Esophagus muscularis mucosa (tissue), 4 donors: ENCODE measurements at regions not wholly inside any gene's neighbourhood (a gene's known extent, or its start where the extent isn't known, plus 50 kb on each side); places are given as distances from the start of the nearest gene placed in this dataset.

Experiments
- DNase-seq: peaks from one replicate; pipeline ENCODE4 v3.0.0-alpha.2; 2017; ENCODE audit errors: extremely low spot score
- H3K27ac ChIP-seq, 4 donors: fragments of 200-600 bp; sonication (generic); replicated peaks in 1 of 4; 1 replicate in 3 of 4; 2 replicates in 1 of 4; pipeline ENCODE4 v1.5.1; 2016 to 2019; ENCODE audit warnings: mild to moderate bottlenecking in 1 of 4
- H3K27me3 ChIP-seq, 4 donors: fragments of 200-600 bp; sonication (generic); one replicate each; pipeline versions ENCODE4 v1.5.1 to v1.6.0; 2016 to 2019
- H3K36me3 ChIP-seq, 4 donors: fragments of 200-600 bp; sonication (generic); one replicate each; pipeline ENCODE4 v1.5.1; 2016 to 2019
- H3K4me1 ChIP-seq, 4 donors: fragments of 200-600 bp; sonication (generic); one replicate each; pipeline ENCODE4 v1.5.1; 2016 to 2019
- H3K4me3 ChIP-seq, 4 donors: fragments of 200-600 bp; sonication (generic); 1 replicate in 2 of 4; 2 replicates in 2 of 4; pipeline ENCODE4 v1.5.1; 2016 to 2019; ENCODE audit warnings: mild to moderate bottlenecking in 4 of 4, moderate library complexity in 1 of 4
- H3K9me3 ChIP-seq, 4 donors: fragments of 200-600 bp; sonication (generic); 1 replicate in 3 of 4; 2 replicates in 1 of 4; pipeline ENCODE4 v1.5.1; 2016 to 2019
- CTCF ChIP-seq, 3 experiments: fragments of 200-600 bp in 2 of 3; fragments of 450-650 bp in 1 of 3; sonication (generic) in 2 of 3; IDR thresholded peaks; one replicate each; pipeline ENCODE4 v1.5.1; 2017 to 2019; ENCODE audit warnings: antibody characterized with exemption in 3 of 3, mild to moderate bottlenecking in 2 of 3, moderate library complexity in 1 of 3
- EP300 ChIP-seq: sonication (generic); formaldehyde crosslinking; IDR thresholded peaks from one replicate; pipeline ENCODE4 v1.6.1; 2017; ENCODE audit warnings: antibody characterized with exemption
- POLR2A ChIP-seq: fragments of 450-650 bp; IDR thresholded peaks from one replicate; pipeline ENCODE4 v1.6.1; 2017; ENCODE audit warnings: antibody characterized with exemption, moderate library complexity, mild to moderate bottlenecking, low read depth
- POLR2AphosphoS5 ChIP-seq, 2 donors: sonication (generic); formaldehyde crosslinking; IDR thresholded peaks; one replicate each; pipeline ENCODE4 v1.6.1; 2017; ENCODE audit warnings: antibody characterized with exemption in 2 of 2
- WGBS: methylation state at CpG from one replicate; pipeline ENCODE4 v1.1.5; 2018; 5-methylcytosine and 5-hydroxymethylcytosine counted together
- intact Hi-C: fragments of 100-400 bp; cut with DNase I; formaldehyde crosslinking; loops from one replicate; pipeline ENCODE4 v1.15.1; 2023

- H3K4me1 ChIP-seq = no peaks in the 10 kb centered on the region
- DNase-seq = no peak
- TF ChIP-seq CTCF (IDR thresholded peaks at IDR 0.05) = no peak
- TF ChIP-seq POLR2A = no peak
- no peak for TF ChIP-seq POLR2AphosphoS5 (IDR thresholded peaks at IDR 0.05)
- no peak for TF ChIP-seq EP300
- H3K4me3 ChIP-seq = no peak overlapping the region
- 66% methylated on average over 3 of the region's 3 CpGs for WGBS
- H3K27me3 ChIP-seq = no peaks in the 10 kb centered on the region
- H3K36me3 ChIP-seq = no peaks in the 10 kb centered on the region
- H3K9me3 ChIP-seq = peaks cover 0 to 9% (median 2%) of the 10 kb centered on the region in 4 donors
- no peak overlapping the region for H3K27ac ChIP-seq
- intact Hi-C loops = no loop called here
Observed at GRCh38 chr2:210818473-210818872, 262.1 kb downstream of the CPS1 start.

- Histone ChIP-seq H3K4me1 (no peaks in the 10 kb centered on the region), H3K4me3 (no peak overlapping the region), H3K27ac (no peak overlapping the region), H3K27me3 (no peaks in the 10 kb centered on the region), H3K9me3 (no peaks in the 10 kb centered on the region), H3K36me3 (no peaks in the 10 kb centered on the region)
- DNase-seq = no peak
- TF ChIP-seq CTCF (IDR thresholded peaks at IDR 0.05) = no peak
- TF ChIP-seq POLR2A = no peak
- no peak for TF ChIP-seq POLR2AphosphoS5 (IDR thresholded peaks at IDR 0.05)
- TF ChIP-seq EP300 = no peak
- intact Hi-C loops = no loop called here
Observed at GRCh38 chr2:210833403-210833802, 277.0 kb downstream of the CPS1 start.

- WGBS = 92% methylated on average over 4 of the region's 4 CpGs
- intact Hi-C loops = no loop called here
- Histone ChIP-seq H3K27ac (no peak overlapping the region), H3K9me3 (no peaks in the 10 kb centered on the region), H3K4me1 (no peaks in the 10 kb centered on the region), H3K27me3 (no peaks in the 10 kb centered on the region), H3K4me3 (no peak overlapping the region), H3K36me3 (no peaks in the 10 kb centered on the region)
- no peak for TF ChIP-seq POLR2AphosphoS5 (IDR thresholded peaks at IDR 0.05)
- TF ChIP-seq CTCF (IDR thresholded peaks at IDR 0.05) = no peak
- TF ChIP-seq POLR2A = no peak
- no peak for TF ChIP-seq EP300
- DNase-seq = no peak
Observed at GRCh38 chr2:210839034-210839433, 282.6 kb downstream of the CPS1 start.

- intact Hi-C loops = no loop called here
- Histone ChIP-seq H3K4me1 (no peaks in the 10 kb centered on the region), H3K9me3 (no peaks in the 10 kb centered on the region)
Observed at GRCh38 chr2:210839450-210839849, 283.1 kb downstream of the CPS1 start.

More at GRCh38 chr2:210839450-210839849, 283.1 kb downstream of the CPS1 start:
- no peak for TF ChIP-seq EP300
- TF ChIP-seq POLR2AphosphoS5 (IDR thresholded peaks at IDR 0.05) = no peak
- TF ChIP-seq POLR2A = no peak
- no peak for TF ChIP-seq CTCF (IDR thresholded peaks at IDR 0.05)
- Histone ChIP-seq H3K27ac (no peak overlapping the region), H3K4me3 (no peak overlapping the region), H3K27me3 (no peaks in the 10 kb centered on the region), H3K36me3 (no peaks in the 10 kb centered on the region)
- no peak for DNase-seq
